ENCODE measurements at regions not wholly inside any gene's neighbourhood (a gene's known extent, or its start where the extent isn't known, plus 50 kb on each side); places are given as distances from the start of the nearest gene placed in this dataset.

DNA sequence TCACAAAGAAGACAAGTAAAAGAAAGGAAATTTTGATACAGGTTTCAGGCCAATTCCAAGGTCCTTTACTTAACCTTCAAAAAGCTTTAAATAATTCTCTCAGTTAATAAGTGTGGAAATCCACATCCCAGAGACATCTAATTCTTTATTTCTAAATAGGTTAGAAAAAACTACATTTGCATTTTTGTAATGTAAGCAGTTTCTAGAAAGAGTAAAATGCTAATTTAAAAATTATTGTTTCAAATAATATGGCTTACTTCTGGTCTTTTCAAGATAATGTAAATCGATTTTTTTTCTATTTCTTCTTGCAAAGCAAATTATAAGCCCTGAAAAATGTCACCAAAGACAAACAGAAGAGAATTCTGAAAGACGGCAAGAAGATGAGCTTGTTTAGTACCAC, 180.4 kb upstream of the HHIP start:
- Histone ChIP-seq H3K27me3 (ENCODE audit: control insufficient read depth, insufficient read depth, low read length) (no peaks in the 10 kb centered on the region), H3K9me3 (ENCODE audit: control insufficient read depth, insufficient read depth, low read length) (no peaks in the 10 kb centered on the region), H3K36me3 (ENCODE audit: control insufficient read depth, insufficient read depth, low read length) (no peaks in the 10 kb centered on the region), H3K27ac (ENCODE audit: low read depth, low read length) (no peak overlapping the region), H3K4me1 (ENCODE audit: control insufficient read depth, insufficient read depth, low read length) (no peaks in the 10 kb centered on the region), H3K4me3 (ENCODE audit: low read depth, low read length) (no peak overlapping the region)
- no peak for DNase-seq (ENCODE audit: low read depth in 4 of 6, low spot score in 6 of 6)
- 100% methylated on average over 2 of the region's 2 CpGs for WGBS (ENCODE audit: insufficient coverage)

DNA sequence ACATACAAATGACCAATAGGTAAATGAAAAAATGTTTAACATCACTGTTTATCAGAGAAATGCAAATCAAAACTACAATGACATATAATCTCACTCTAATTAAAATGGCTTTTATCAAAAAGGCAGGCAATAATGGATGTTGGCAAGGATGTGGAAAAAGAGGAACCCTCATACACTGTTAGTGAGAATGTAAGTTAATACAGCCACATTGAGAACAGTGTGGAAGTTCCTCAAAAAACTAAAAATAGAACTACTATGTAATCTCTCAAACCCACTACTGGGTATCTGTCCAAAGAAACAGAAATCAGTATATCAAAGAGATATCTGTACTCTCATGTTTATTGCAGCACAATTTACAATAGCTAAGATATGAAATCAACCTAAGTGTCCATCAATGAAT, 165.9 kb upstream of the HHIP start:
- no peaks in the 10 kb centered on the region for H3K27me3 ChIP-seq (ENCODE audit: control insufficient read depth, insufficient read depth, low read length)
- H3K4me3 ChIP-seq (ENCODE audit: low read depth, low read length) = no peak overlapping the region
- H3K27ac ChIP-seq (ENCODE audit: low read depth, low read length) = no peak overlapping the region
- DNase-seq (ENCODE audit: low read depth in 4 of 6, low spot score in 6 of 6) = no peak
- H3K36me3 ChIP-seq (ENCODE audit: control insufficient read depth, insufficient read depth, low read length) = no peaks in the 10 kb centered on the region
- H3K4me1 ChIP-seq (ENCODE audit: control insufficient read depth, insufficient read depth, low read length) = no peaks in the 10 kb centered on the region
- peaks cover 6% of the 10 kb centered on the region for H3K9me3 ChIP-seq (ENCODE audit: control insufficient read depth, insufficient read depth, low read length)

DNA sequence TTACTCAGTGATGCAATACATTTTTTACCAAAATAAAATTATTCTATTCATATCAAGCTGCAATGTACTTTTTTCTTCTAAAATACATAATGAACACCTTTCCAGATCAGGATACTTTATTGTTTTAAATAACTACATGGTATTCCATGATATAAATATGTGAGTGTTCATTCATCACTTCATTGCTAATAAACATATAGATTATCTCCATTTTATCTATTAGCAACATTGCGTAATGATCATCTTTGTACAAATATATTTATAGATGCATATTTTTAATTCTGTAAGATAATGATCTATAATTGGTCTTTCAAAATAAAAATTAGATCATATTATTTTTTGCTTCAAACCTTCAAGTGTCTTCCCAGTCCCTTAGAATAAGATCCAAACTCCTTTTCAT, 156.1 kb upstream of the HHIP start:
- no peak for DNase-seq (ENCODE audit: low read depth in 4 of 6, low spot score in 6 of 6)
- Histone ChIP-seq H3K4me1 (ENCODE audit: control insufficient read depth, insufficient read depth, low read length) (no peaks in the 10 kb centered on the region), H3K27ac (ENCODE audit: low read depth, low read length) (no peak overlapping the region), H3K4me3 (ENCODE audit: low read depth, low read length) (no peak overlapping the region), H3K36me3 (ENCODE audit: control insufficient read depth, insufficient read depth, low read length) (no peaks in the 10 kb centered on the region), H3K27me3 (ENCODE audit: control insufficient read depth, insufficient read depth, low read length) (no peaks in the 10 kb centered on the region), H3K9me3 (ENCODE audit: control insufficient read depth, insufficient read depth, low read length) (no peaks in the 10 kb centered on the region)
- no CpG with 5 or more reads among the region's 1 CpG for whole genome bisulfite sequencing (ENCODE audit: insufficient coverage)

DNA sequence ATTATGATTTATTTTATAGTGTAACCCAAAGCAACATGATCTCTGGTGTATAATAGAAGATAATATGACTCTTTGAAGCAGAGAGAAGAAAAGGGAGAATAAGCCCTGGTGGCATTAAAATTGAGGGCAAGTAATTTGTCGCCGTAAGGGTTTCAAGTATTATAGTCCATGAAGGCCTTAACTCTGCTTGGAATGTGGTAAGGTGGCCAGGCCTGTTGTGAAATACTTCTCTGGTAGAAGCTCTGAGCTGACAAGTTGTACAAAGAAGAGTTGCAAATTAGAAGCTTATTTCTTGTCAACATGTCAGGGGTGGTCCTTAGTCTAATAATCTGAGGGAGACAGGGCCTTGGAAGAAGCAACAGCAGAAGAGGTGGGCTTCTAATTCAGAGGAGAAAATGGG, 151.7 kb upstream of the HHIP start:
- H3K4me1 ChIP-seq (ENCODE audit: control insufficient read depth, insufficient read depth, low read length) = no peaks in the 10 kb centered on the region
- H3K4me3 ChIP-seq (ENCODE audit: low read depth, low read length) = no peak overlapping the region
- WGBS (ENCODE audit: insufficient coverage) = 67% methylated on average over 2 of the region's 2 CpGs
- DNase-seq (ENCODE audit: low read depth in 4 of 6, low spot score in 6 of 6) = no peak
- H3K9me3 ChIP-seq (ENCODE audit: control insufficient read depth, insufficient read depth, low read length) = no peaks in the 10 kb centered on the region
- no peak overlapping the region for H3K27ac ChIP-seq (ENCODE audit: low read depth, low read length)
- no peaks in the 10 kb centered on the region for H3K36me3 ChIP-seq (ENCODE audit: control insufficient read depth, insufficient read depth, low read length)
- H3K27me3 ChIP-seq (ENCODE audit: control insufficient read depth, insufficient read depth, low read length) = no peaks in the 10 kb centered on the region

DNA sequence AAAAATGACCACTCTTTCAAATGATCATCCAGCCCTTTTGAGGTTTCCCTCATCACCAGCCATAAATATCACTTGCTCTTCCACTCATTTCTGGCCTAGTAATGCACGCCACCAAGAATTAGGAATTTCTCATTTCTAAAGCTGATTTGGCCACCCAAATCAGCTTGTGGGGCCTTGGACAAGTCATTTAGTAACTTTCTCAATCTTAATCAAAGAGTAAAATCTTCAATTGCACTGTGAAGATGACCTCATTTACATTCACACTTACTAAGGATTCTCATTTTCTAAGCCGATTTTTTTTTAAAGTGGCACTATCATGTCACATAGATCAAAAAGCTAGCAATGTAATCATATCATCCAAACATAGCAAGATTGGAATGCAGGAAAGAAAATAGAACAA, 150.0 kb upstream of the HHIP start:
- no peak for DNase-seq (ENCODE audit: low read depth in 4 of 6, low spot score in 6 of 6)
- H3K9me3 ChIP-seq (ENCODE audit: control insufficient read depth, insufficient read depth, low read length) = peaks cover 4% of the 10 kb centered on the region
- H3K27me3 ChIP-seq (ENCODE audit: control insufficient read depth, insufficient read depth, low read length) = no peaks in the 10 kb centered on the region
- H3K4me1 ChIP-seq (ENCODE audit: control insufficient read depth, insufficient read depth, low read length) = no peaks in the 10 kb centered on the region
- H3K4me3 ChIP-seq (ENCODE audit: low read depth, low read length) = no peak overlapping the region
- H3K36me3 ChIP-seq (ENCODE audit: control insufficient read depth, insufficient read depth, low read length) = no peaks in the 10 kb centered on the region
- 100% methylated on average over 1 of the region's 2 CpGs for WGBS (ENCODE audit: insufficient coverage)
- H3K27ac ChIP-seq (ENCODE audit: low read depth, low read length) = no peak overlapping the region

DNA sequence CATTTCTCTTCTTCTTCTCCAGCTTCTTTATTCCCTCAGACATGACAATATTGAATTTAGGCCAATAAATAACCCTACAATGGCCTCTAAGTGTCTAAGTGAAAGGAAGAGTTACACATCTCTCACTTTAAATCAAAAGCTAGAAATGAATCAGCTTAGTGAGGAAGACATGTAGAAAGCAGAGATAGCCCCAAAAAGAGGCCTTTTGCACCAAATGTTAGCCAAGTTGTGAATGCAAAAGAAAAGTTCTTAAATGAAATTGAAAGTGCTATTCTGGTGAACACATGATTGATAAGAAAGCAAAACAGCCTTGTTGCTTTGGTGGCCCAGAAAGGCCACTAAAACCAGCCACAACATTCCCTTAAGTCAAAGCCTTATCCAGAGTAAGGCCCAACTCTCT, 146.2 kb upstream of the HHIP start:
- Histone ChIP-seq H3K4me3 (ENCODE audit: low read depth, low read length) (no peak overlapping the region), H3K4me1 (ENCODE audit: control insufficient read depth, insufficient read depth, low read length) (no peaks in the 10 kb centered on the region), H3K27me3 (ENCODE audit: control insufficient read depth, insufficient read depth, low read length) (no peaks in the 10 kb centered on the region), H3K36me3 (ENCODE audit: control insufficient read depth, insufficient read depth, low read length) (no peaks in the 10 kb centered on the region), H3K9me3 (ENCODE audit: control insufficient read depth, insufficient read depth, low read length) (peaks cover 4% of the 10 kb centered on the region), H3K27ac (ENCODE audit: low read depth, low read length) (no peak overlapping the region)
- no peak for DNase-seq (ENCODE audit: low read depth in 4 of 6, low spot score in 6 of 6)

DNA sequence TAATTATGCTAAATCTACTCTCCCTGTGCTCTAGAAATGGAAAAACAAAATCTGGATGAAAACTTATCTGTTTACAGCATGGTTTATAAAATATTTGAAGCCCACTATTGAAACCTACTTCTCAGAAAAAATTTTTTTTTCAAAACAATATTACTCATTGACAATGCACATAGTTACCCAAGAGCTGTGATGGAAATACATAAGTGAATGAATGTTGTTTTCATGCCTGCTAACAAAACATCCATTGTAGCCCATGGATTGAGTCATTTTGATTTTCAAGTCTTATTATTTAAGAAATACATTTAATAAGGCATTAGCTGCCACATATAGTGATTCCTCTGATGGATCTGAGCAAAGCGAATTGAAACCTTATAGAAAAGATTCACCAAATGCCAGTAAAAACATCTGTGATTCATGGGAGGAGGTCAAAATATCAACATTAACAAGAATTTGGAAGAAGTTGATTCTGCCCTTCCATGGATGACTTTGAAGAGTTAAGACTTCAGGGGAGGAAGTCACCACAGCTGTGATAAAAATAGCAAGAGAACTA, 144.7 kb upstream of the HHIP start:
- no CpG with 5 or more reads among the region's 1 CpG for WGBS (ENCODE audit: insufficient coverage)
- Histone ChIP-seq H3K4me1 (ENCODE audit: control insufficient read depth, insufficient read depth, low read length) (no peaks in the 10 kb centered on the region), H3K36me3 (ENCODE audit: control insufficient read depth, insufficient read depth, low read length) (no peaks in the 10 kb centered on the region), H3K9me3 (ENCODE audit: control insufficient read depth, insufficient read depth, low read length) (peaks cover 4% of the 10 kb centered on the region), H3K27ac (ENCODE audit: low read depth, low read length) (peak overlapping the region; percentile 33), H3K4me3 (ENCODE audit: low read depth, low read length) (no peak overlapping the region), H3K27me3 (ENCODE audit: control insufficient read depth, insufficient read depth, low read length) (no peaks in the 10 kb centered on the region)
- DNase-seq (ENCODE audit: low read depth in 4 of 6, low spot score in 6 of 6) = no peak

DNA sequence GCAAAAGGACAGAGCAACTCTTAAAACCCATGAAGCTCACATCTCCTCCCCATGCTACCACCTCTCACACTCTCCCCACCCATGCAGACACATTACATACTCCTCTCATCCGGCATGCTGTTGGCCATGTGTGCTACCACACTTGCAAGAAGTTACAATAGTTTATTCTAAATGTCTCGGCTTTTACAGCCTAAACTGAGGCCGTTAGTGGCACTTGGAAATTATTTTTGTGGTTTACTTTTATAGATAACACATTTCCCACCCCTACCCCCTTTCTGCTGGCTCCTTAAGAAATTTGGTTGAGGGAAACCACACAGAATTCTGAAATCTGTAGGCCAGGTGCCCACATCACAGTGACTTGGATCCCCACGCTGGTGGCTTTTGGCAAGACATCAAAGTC, 141.1 kb upstream of the HHIP start:
- Histone ChIP-seq H3K27me3 (ENCODE audit: control insufficient read depth, insufficient read depth, low read length) (no peaks in the 10 kb centered on the region), H3K4me3 (ENCODE audit: low read depth, low read length) (no peak overlapping the region), H3K9me3 (ENCODE audit: control insufficient read depth, insufficient read depth, low read length) (peaks cover 4% of the 10 kb centered on the region), H3K4me1 (ENCODE audit: control insufficient read depth, insufficient read depth, low read length) (no peaks in the 10 kb centered on the region), H3K36me3 (ENCODE audit: control insufficient read depth, insufficient read depth, low read length) (no peaks in the 10 kb centered on the region), H3K27ac (ENCODE audit: low read depth, low read length) (no peak overlapping the region)
- no peak for DNase-seq (ENCODE audit: low read depth in 4 of 6, low spot score in 6 of 6)
- no CpG with 5 or more reads among the region's 4 CpGs for WGBS (ENCODE audit: insufficient coverage)

DNA sequence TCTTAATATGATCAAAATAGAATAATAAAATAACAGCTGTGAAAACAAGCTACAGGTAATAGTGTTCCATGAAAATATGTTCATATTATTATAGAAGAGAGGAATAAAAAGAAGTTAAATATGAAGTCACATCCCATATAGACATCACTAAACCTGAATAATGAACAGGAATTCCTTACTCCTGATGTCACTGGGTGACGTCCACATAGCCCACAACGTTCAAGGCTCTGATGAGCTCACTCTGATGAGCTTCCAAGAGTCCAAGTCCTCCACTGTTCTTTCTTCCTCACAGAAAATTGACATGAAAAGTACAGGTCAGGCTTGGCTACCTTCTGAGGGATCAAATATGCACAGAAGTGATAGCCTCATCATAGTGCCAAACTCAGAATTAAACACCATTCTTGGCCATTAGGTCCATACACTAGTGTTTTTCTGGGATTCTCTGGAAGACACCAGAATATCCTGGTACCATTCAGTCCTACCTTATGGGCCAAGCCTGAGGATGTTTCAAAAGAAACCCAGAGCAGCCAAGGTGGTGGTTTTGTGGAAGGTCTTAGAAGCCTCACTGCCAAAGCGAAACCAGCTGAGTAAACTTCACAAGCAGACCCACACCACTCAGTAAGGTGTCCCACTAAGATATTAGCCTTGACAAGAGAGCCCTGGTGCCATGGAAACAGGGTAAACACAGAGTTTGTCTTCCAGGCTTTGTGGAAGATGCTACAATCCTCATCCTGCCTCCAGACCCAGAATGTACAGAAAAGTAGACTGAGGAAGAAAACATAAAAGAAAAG, 138.4 kb upstream of the HHIP start:
- DNase-seq (ENCODE audit: low read depth in 4 of 6, low spot score in 6 of 6) = no peak
- 58% methylated on average over 2 of the region's 3 CpGs for WGBS (ENCODE audit: insufficient coverage)
- Histone ChIP-seq H3K27ac (ENCODE audit: low read depth, low read length) (no peak overlapping the region), H3K36me3 (ENCODE audit: control insufficient read depth, insufficient read depth, low read length) (no peaks in the 10 kb centered on the region), H3K4me1 (ENCODE audit: control insufficient read depth, insufficient read depth, low read length) (no peaks in the 10 kb centered on the region), H3K9me3 (ENCODE audit: control insufficient read depth, insufficient read depth, low read length) (no peaks in the 10 kb centered on the region), H3K4me3 (ENCODE audit: low read depth, low read length) (no peak overlapping the region), H3K27me3 (ENCODE audit: control insufficient read depth, insufficient read depth, low read length) (no peaks in the 10 kb centered on the region)
